Limb (tissue), 2 donors: ENCODE measurements at regions not wholly inside any gene's neighbourhood (a gene's known extent, or its start where the extent isn't known, plus 50 kb on each side); places are given as distances from the start of the nearest gene placed in this dataset.

Experiments used
- DNase-seq, 2 donors: peaks; one replicate each; pipeline ENCODE4 v3.0.0-alpha.2; 2016; ENCODE audit errors: extremely low spot score in 2 of 2

GRCh38 chr2:58922245-58922644 is 681.1 kb upstream of the FANCL start:
- DNase-seq = no peak

GRCh38 chr2:58921676-58922075 is 680.6 kb upstream of the FANCL start:
- DNase-seq = no peak

- no peak for DNase-seq
Measured at GRCh38 chr2:58920001-58920400, 678.9 kb upstream of the FANCL start.

GRCh38 chr2:58919316-58919715 is 678.2 kb upstream of the FANCL start:
- DNase-seq = no peak

- DNase-seq = no peak
Measured at GRCh38 chr2:58918141-58918540, 677.0 kb upstream of the FANCL start.

DNA sequence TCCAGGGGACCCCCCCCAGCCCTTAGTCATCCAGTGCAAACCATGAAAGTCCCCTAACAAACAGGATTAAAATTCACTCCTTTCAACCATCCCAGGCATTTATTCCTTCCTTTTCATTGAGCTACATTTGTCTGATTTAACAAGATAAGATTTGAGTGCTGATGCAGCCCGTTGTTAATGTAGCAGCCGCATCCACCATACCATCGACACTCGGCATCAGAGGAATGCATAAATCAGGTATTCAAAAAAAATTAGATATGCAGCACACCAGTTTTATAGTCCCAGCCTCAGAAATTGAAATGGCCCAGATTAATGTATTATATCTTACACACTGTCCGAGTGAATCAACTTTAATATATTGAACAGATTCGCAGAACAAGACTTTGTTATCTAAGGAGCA is 676.5 kb upstream of the FANCL start:
- DNase-seq = no peak

- no peak for DNase-seq
Measured at GRCh38 chr2:58916063-58916462, 674.9 kb upstream of the FANCL start.

- DNase-seq = no peak
Measured at GRCh38 chr2:58914733-58915505, 673.8 kb upstream of the FANCL start.

- no peak for DNase-seq
Measured at GRCh38 chr2:58913082-58913726, 672.1 kb upstream of the FANCL start.

DNA sequence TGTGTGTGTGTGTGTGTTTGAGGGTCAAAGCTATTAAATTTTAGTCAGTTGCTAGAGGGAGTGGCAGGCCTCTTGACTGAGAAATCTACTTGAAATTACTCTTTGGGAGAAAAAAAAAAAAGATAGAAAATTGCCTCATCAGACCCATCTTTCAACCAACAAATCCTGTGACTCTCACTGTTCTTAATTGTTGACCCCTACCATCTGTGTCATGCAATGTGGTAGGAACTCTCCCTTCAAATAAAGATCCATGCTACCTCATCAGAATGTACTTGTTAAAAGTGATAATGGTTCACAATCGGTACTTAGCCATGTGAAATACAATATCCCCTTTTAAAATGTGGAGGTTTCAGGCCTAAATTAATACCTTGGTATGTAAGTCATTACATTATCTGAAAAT is 670.8 kb upstream of the FANCL start:
- no peak for DNase-seq

- no peak for DNase-seq
Measured at GRCh38 chr2:58908501-58909154, 667.5 kb upstream of the FANCL start.

DNA sequence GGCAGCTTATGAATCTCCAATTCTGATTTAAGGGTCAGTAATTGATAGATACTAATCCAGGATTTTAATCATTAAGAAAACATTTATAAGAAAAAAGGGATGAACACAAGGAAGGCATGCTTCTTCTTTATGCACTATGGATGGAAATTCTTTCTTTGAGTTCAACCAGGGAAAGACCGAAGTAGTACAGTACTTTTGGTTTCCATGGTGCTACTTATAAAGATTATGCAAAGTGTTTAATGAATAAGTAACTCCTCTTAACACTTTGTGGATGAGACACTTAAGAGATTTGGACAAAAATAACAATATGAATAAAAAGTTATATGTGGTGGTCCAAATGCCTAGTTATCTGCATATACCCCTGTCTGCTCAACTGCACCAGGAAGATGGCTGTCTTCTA is 666.5 kb upstream of the FANCL start:
- no peak for DNase-seq

DNA sequence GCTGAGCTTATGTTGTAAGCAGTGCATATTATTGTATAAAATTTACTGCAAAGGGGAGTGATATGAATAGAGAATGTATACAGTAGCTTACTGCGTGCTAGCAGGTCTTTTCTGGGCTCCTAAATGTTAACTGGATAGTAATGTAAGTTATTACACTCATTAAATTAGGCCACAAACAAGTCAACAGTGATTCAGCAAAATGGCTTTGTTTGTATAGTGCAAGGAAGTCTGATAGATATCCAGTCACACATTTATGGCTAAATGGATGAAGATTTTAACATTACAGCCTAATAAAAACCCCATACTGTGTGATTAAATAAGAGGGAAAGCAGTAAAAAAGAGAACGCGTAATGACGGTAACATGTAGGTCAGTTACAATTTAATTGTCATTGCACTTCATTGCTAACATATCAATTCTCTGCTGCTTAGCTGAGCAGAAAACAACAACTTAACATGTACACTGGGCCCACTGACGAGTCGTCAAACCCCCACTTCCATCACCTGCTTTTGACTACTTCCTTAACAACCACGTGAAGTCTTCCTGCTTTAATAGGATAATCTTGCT is 665.0 kb upstream of the FANCL start:
- DNase-seq = no peak

GRCh38 chr2:58904095-58904494 is 663.0 kb upstream of the FANCL start:
- no peak for DNase-seq

GRCh38 chr2:58903427-58903826 is 662.3 kb upstream of the FANCL start:
- no peak for DNase-seq

DNA sequence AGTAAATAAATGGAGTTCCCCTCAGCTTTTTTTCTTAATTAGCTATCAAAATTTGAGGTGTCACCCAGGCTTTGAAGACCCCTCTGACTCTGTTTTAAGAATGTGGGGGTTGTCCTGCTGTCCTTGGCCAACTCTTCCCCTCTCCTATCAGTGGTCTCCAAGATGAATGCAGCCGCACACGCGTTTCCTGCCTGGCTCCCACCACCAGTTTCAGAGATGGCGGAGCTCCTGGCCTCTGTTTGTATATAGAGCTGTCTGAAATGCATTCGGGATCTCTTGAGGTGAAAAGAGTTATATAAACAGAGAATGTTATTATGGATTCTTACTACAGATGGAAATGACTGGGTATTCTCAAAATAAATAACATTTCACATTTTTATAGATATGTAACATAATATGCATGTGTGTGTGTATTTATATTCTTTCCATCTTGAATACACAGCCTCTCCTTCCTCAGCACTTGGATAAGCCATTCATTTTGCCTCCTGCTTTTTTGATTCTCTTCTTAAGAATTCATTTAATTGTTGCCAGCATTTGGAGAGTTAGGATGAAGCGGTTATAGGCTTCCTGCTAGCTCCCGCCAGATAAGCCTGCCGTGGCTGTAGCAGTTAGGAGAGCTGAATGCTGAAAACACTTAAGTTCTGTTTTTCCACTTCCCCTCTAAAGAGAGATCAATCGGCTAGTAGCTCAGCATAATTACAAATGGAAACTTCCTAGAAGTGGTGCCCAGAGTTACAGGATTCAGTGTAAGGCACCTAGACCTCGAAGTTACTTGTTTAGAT is 659.3 kb upstream of the FANCL start:
- DNase-seq = peak in 1 of 2 donors; percentile 13

- DNase-seq = no peak
Measured at GRCh38 chr2:58899692-58900091, 658.6 kb upstream of the FANCL start.

DNA sequence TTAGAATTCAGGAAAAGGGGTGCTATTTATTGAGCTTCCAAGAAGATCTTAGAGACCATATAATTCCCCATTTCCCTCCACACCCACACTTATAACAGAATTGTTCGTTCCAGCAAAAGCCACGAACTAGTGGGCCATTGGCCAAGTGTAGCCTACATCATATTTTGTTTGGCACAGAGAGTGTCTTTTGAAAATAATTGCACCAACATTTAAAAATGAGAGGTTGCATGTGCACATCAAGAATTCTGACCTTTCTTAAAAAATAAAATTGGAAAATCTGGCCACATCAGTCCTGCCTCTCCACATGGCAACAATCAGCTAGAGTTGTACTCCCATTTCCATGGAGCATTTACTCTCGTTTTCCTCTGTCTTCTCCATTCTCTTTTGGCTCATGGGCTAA is 655.5 kb upstream of the FANCL start:
- peak in 1 of 2 donors; percentile 27 for DNase-seq

DNA sequence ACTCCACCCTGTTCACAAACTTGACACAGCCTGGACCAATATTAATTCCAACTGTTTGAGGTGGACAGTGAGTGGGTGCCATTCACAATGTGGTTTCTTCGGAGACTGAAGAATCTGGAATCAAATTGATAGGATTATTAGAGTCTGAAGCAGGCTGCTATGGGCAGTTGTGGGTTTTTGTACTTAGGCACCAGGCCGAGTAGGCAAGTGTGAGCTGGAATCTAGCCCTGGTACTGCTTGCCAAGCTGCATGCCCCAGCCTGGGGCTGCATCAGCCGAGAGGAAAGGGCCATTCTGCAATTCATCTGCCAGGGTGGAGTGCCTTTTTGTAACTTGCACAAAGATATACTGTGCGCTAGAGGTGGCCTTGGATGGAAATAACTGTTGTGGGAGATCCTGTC is 654.7 kb upstream of the FANCL start:
- no peak for DNase-seq

GRCh38 chr2:58893656-58894351 is 652.7 kb upstream of the FANCL start:
- no peak for DNase-seq

- no peak for DNase-seq
Measured at GRCh38 chr2:58891828-58892377, 650.8 kb upstream of the FANCL start.
